ENCODE measurements at regions not wholly inside any gene's neighbourhood (a gene's known extent, or its start where the extent isn't known, plus 50 kb on each side); places are given as distances from the start of the nearest gene placed in this dataset.
"Not testable (repeated sequence)": the region's sequence is repeated elsewhere in the genome, so short reads cannot be mapped to it uniquely, and the experiment has no call there.

DNA sequence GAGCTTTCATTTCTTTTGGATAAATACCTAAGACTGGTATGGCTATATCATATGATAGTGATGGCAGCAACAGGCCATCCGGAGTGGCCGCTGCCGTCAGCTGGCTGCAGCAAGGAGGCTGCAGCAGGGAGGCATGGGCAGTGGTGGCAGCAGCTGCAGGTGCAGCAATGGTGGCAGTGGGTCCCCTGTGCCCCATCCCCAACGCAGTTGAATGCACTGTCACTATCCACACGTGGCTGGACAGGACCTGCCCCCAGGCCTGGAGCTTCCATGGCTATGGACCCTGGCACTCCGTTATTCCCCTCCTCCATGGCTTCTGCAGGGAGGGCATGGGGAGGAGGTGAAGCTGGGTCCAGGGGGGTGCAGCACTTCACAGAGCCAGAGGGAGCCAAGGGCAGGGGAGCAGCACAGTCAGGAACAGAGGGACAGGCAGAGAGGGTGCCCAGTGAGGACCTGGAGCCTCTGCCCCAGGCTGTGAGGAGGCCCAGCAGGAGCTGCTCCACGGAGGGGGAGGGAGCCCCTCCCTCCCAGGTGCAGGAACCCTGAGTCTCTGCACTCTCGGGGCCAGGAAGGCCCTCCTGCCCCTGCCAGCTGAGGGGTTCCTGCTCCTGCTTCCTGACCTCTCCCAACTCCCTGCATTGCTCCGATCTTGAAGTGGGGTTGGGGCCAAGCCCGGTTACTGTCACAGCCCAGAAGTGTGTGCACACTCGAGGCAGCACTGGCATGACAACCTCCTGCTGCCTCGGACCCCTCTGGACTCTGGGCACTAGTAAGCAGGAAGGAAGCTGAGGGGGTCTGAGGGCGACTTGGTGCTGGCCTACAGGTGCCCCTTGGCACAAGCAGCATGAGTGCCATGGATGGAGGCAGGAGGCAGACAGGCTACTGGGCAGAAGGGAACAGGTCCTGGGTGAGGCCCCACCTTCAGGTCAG, 466.3 kb downstream of the GUCY1A2 start:
- FAIRE-seq (no peak), DNase-seq (peak in 1 of 5 donors; percentile 48)
- no peaks in the 10 kb centered on the region for H3K36me3 ChIP-seq (ENCODE audit: control insufficient read depth in 2 of 3, insufficient read depth in 3 of 3, low read length in 3 of 3)
- no peaks in the 10 kb centered on the region for H3K27me3 ChIP-seq (ENCODE audit: control insufficient read depth, insufficient read depth, low read length)
- TF ChIP-seq, protein P1, sequence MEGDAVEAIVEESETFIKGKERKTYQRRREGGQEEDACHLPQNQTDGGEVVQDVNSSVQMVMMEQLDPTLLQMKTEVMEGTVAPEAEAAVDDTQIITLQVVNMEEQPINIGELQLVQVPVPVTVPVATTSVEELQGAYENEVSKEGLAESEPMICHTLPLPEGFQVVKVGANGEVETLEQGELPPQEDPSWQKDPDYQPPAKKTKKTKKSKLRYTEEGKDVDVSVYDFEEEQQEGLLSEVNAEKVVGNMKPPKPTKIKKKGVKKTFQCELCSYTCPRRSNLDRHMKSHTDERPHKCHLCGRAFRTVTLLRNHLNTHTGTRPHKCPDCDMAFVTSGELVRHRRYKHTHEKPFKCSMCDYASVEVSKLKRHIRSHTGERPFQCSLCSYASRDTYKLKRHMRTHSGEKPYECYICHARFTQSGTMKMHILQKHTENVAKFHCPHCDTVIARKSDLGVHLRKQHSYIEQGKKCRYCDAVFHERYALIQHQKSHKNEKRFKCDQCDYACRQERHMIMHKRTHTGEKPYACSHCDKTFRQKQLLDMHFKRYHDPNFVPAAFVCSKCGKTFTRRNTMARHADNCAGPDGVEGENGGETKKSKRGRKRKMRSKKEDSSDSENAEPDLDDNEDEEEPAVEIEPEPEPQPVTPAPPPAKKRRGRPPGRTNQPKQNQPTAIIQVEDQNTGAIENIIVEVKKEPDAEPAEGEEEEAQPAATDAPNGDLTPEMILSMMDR (IDR thresholded peaks at IDR 0.05; ENCODE audit: borderline replicate concordance, extremely low read depth, insufficient read depth), result no peak
- H3K4me1 ChIP-seq (ENCODE audit: control insufficient read depth in 2 of 3, insufficient read depth in 2 of 3, low read depth in 1 of 3, low read length in 3 of 3), result no peaks in the 10 kb centered on the region
- no peaks in the 10 kb centered on the region for H3K9me3 ChIP-seq (ENCODE audit: control insufficient read depth in 2 of 3, insufficient read depth in 1 of 3, low read length in 3 of 3)
- H3K27ac ChIP-seq (ENCODE audit: low read depth in 2 of 2, low read length in 2 of 2), result no peak overlapping the region
- H3K4me3 ChIP-seq (ENCODE audit: low read length in 3 of 3), result no peak overlapping the region
- intact Hi-C loops (cut with DNase I), result no loop called here
- no peak overlapping the region for H3K9ac ChIP-seq (ENCODE audit: low read length in 3 of 3)

DNA sequence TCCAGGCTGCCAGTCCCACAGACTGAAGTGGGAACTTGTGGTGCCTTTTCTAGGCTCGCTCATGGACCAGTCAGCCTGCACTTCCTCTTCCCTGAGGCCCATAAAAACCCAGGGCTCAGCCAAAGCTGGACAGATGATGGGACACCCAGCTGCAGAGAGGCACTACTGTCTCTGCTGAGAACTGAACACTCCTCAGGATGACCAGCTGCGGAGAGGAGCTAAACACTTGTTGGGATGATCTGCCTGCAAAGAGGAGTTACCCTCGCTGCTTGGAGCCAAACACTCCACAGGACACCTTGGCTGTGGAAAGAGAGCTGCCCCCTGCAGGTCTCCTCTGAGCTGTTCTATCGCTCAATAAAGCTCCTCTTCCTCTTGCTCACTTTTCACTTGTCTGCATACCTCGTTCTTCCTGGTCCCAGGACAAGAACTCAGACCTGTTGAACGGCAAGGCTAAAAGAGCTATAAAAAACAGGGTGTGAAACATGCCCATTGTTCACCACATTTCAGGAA, 465.5 kb downstream of the GUCY1A2 start:
- no peaks in the 10 kb centered on the region for H3K36me3 ChIP-seq (ENCODE audit: control insufficient read depth in 2 of 3, insufficient read depth in 3 of 3, low read length in 3 of 3)
- TF ChIP-seq, protein P1 (IDR thresholded peaks at IDR 0.05; ENCODE audit: borderline replicate concordance, extremely low read depth, insufficient read depth), result no peak
- no peaks in the 10 kb centered on the region for H3K4me1 ChIP-seq (ENCODE audit: control insufficient read depth in 2 of 3, insufficient read depth in 2 of 3, low read depth in 1 of 3, low read length in 3 of 3)
- no peak overlapping the region for H3K9ac ChIP-seq (ENCODE audit: low read length in 3 of 3)
- intact Hi-C loops (cut with DNase I), result no loop called here
- no peak for DNase-seq
- H3K27me3 ChIP-seq (ENCODE audit: control insufficient read depth, insufficient read depth, low read length), result no peaks in the 10 kb centered on the region
- no peak overlapping the region for H3K27ac ChIP-seq (ENCODE audit: low read depth in 2 of 2, low read length in 2 of 2)
- no peaks in the 10 kb centered on the region for H3K9me3 ChIP-seq (ENCODE audit: control insufficient read depth in 2 of 3, insufficient read depth in 1 of 3, low read length in 3 of 3)
- H3K4me3 ChIP-seq (ENCODE audit: low read length in 3 of 3), result no peak overlapping the region
- no peak for FAIRE-seq

DNA sequence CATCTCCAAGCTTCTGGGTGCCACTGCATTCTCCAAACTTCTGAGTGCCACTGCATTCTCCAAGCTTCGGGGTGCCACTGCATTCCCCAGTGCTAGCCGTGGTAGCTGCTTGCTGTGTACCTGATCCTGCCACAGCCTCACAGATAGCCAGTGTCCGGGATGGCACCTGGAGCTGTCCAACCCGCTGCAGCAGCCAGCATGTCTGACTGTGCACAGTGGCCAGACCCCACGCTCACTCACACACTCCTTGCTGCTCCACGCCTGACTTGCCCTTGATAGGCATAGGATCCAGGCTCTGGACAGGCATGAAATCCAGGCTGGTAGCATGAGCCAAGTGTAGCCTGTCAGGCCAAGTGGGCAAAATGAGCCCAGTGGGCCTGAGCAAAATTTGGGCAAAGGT, 465.0 kb downstream of the GUCY1A2 start:
- TF ChIP-seq, protein P1 (IDR thresholded peaks at IDR 0.05; ENCODE audit: borderline replicate concordance, extremely low read depth, insufficient read depth), result no peak
- no peak for FAIRE-seq
- no peak overlapping the region for H3K9ac ChIP-seq (ENCODE audit: low read length in 3 of 3)
- H3K36me3 ChIP-seq (ENCODE audit: control insufficient read depth in 2 of 3, insufficient read depth in 3 of 3, low read length in 3 of 3), result no peaks in the 10 kb centered on the region
- H3K27me3 ChIP-seq (ENCODE audit: control insufficient read depth, insufficient read depth, low read length), result no peaks in the 10 kb centered on the region
- peak in 1 of 5 donors; percentile 41 for DNase-seq
- H3K9me3 ChIP-seq (ENCODE audit: control insufficient read depth in 2 of 3, insufficient read depth in 1 of 3, low read length in 3 of 3), result no peaks in the 10 kb centered on the region
- intact Hi-C loops (cut with DNase I), result no loop called here
- no peak overlapping the region for H3K27ac ChIP-seq (ENCODE audit: low read depth in 2 of 2, low read length in 2 of 2)
- H3K4me1 ChIP-seq (ENCODE audit: control insufficient read depth in 2 of 3, insufficient read depth in 2 of 3, low read depth in 1 of 3, low read length in 3 of 3), result no peaks in the 10 kb centered on the region
- H3K4me3 ChIP-seq (ENCODE audit: low read length in 3 of 3), result no peak overlapping the region

- DNase-seq; intact Hi-C loops (cut with DNase I); H3K36me3 ChIP-seq (ENCODE audit: control insufficient read depth in 2 of 3, insufficient read depth in 3 of 3, low read length in 3 of 3); H3K27ac ChIP-seq (ENCODE audit: low read depth in 2 of 2, low read length in 2 of 2); H3K9me3 ChIP-seq (ENCODE audit: control insufficient read depth in 2 of 3, insufficient read depth in 1 of 3, low read length in 3 of 3); H3K9ac ChIP-seq (ENCODE audit: low read length in 3 of 3); H3K27me3 ChIP-seq (ENCODE audit: control insufficient read depth, insufficient read depth, low read length); FAIRE-seq; H3K4me3 ChIP-seq (ENCODE audit: low read length in 3 of 3); H3K4me1 ChIP-seq (ENCODE audit: control insufficient read depth in 2 of 3, insufficient read depth in 2 of 3, low read depth in 1 of 3, low read length in 3 of 3): not testable (repeated sequence)
These were observed 462.6 kb downstream of the GUCY1A2 start for GRCh38 chr11:106555566-106556250.

Data from kidney (tissue), 13 donors.